KG1 (cell line): ENCODE measurements at regions not wholly inside any gene's neighbourhood (a gene's known extent, or its start where the extent isn't known, plus 50 kb on each side); places are given as distances from the start of the nearest gene placed in this dataset.

Source experiments
- DNase-seq: peaks from one replicate; lab custom pipeline; 2025; lab: John Stamatoyannopoulos, UW

- DNase-seq, result no peak
Observed at GRCh38 chrX:69362856-69363255, 141.3 kb upstream of the NALF2 start.

GRCh38 chrX:69362354-69362753 is 141.8 kb upstream of the NALF2 start:
- no peak for DNase-seq

GRCh38 chrX:69361311-69361845 is 142.7 kb upstream of the NALF2 start:
- DNase-seq, result no peak

- no peak for DNase-seq
Observed at GRCh38 chrX:69357317-69357716, 146.8 kb upstream of the NALF2 start.

GRCh38 chrX:69324851-69325250 is 159.6 kb upstream of the PJA1 start:
- DNase-seq, result no peak

GRCh38 chrX:69323786-69324720 is 158.8 kb upstream of the PJA1 start:
- no peak for DNase-seq

- no peak for DNase-seq
Observed at GRCh38 chrX:69321789-69322188, 156.5 kb upstream of the PJA1 start.

GRCh38 chrX:69321006-69321655 is 155.9 kb upstream of the PJA1 start:
- DNase-seq, result no peak

GRCh38 chrX:69320116-69320515 is 154.9 kb upstream of the PJA1 start:
- DNase-seq, result no peak

- no peak for DNase-seq
Observed at GRCh38 chrX:69319376-69319775, 154.1 kb upstream of the PJA1 start.

GRCh38 chrX:69318651-69319340 is 153.5 kb upstream of the PJA1 start:
- no peak for DNase-seq

GRCh38 chrX:69317721-69318120 is 152.5 kb upstream of the PJA1 start:
- no peak for DNase-seq

- DNase-seq, result no peak
Observed at GRCh38 chrX:69314436-69315348, 149.4 kb upstream of the PJA1 start.

GRCh38 chrX:69313617-69314290 is 148.5 kb upstream of the PJA1 start:
- no peak for DNase-seq

- DNase-seq, result no peak
Observed at GRCh38 chrX:69311936-69312670, 146.8 kb upstream of the PJA1 start.

- DNase-seq, result no peak
Observed at GRCh38 chrX:69309074-69309792, 144.0 kb upstream of the PJA1 start.

- no peak for DNase-seq
Observed at GRCh38 chrX:69307756-69308155, 142.5 kb upstream of the PJA1 start.

GRCh38 chrX:69307029-69307428 is 141.8 kb upstream of the PJA1 start:
- DNase-seq, result no peak

GRCh38 chrX:69306063-69306404 is 140.8 kb upstream of the PJA1 start:
- no peak for DNase-seq
